ENCODE measurements at regions not wholly inside any gene's neighbourhood (a gene's known extent, or its start where the extent isn't known, plus 50 kb on each side); places are given as distances from the start of the nearest gene placed in this dataset.
"Not testable (repeated sequence)": the region's sequence is repeated elsewhere in the genome, so short reads cannot be mapped to it uniquely, and the experiment has no call there.

GRCh38 chr17:72572604-72573491, 452.0 kb downstream of the SOX9 start:
- no peak for ATAC-seq
- TF ChIP-seq ZFP30 (CRISPR knock-in tag; IDR thresholded peaks at IDR 0.05): no peak
- no peak for TF ChIP-seq GLIS3 (CRISPR knock-in tag; IDR thresholded peaks at IDR 0.05)
- TF ChIP-seq POU6F1 (CRISPR knock-in tag; IDR thresholded peaks at IDR 0.05; ENCODE audit: borderline replicate concordance, low read depth): no peak
- no peak for TF ChIP-seq ZFP3 (CRISPR knock-in tag; IDR thresholded peaks at IDR 0.05)
- TF ChIP-seq PPARA (CRISPR knock-in tag; IDR thresholded peaks at IDR 0.05; ENCODE audit: borderline replicate concordance): no peak
- TF ChIP-seq, protein P1, sequence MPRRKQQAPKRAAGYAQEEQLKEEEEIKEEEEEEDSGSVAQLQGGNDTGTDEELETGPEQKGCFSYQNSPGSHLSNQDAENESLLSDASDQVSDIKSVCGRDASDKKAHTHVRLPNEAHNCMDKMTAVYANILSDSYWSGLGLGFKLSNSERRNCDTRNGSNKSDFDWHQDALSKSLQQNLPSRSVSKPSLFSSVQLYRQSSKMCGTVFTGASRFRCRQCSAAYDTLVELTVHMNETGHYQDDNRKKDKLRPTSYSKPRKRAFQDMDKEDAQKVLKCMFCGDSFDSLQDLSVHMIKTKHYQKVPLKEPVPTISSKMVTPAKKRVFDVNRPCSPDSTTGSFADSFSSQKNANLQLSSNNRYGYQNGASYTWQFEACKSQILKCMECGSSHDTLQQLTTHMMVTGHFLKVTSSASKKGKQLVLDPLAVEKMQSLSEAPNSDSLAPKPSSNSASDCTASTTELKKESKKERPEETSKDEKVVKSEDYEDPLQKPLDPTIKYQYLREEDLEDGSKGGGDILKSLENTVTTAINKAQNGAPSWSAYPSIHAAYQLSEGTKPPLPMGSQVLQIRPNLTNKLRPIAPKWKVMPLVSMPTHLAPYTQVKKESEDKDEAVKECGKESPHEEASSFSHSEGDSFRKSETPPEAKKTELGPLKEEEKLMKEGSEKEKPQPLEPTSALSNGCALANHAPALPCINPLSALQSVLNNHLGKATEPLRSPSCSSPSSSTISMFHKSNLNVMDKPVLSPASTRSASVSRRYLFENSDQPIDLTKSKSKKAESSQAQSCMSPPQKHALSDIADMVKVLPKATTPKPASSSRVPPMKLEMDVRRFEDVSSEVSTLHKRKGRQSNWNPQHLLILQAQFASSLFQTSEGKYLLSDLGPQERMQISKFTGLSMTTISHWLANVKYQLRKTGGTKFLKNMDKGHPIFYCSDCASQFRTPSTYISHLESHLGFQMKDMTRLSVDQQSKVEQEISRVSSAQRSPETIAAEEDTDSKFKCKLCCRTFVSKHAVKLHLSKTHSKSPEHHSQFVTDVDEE (CRISPR knock-in tag; IDR thresholded peaks at IDR 0.05): no peak
- no peak for TF ChIP-seq ZNF70 (CRISPR knock-in tag; IDR thresholded peaks at IDR 0.05)
- TF ChIP-seq ZNF8 (CRISPR knock-in tag; IDR thresholded peaks at IDR 0.05): no peak
- TF ChIP-seq CSRNP3 (CRISPR knock-in tag; IDR thresholded peaks at IDR 0.05): no peak
- no peak for TF ChIP-seq BACH2 (CRISPR knock-in tag; IDR thresholded peaks at IDR 0.05; ENCODE audit: borderline replicate concordance)
- TF ChIP-seq SNAI2 (CRISPR knock-in tag; IDR thresholded peaks at IDR 0.05): no peak
- TF ChIP-seq ARNTL (CRISPR knock-in tag; IDR thresholded peaks at IDR 0.05; ENCODE audit: borderline replicate concordance, low read depth): no peak
- TF ChIP-seq ESRRG (CRISPR knock-in tag; IDR thresholded peaks at IDR 0.05): no peak
- no peak for TF ChIP-seq TCF4 (CRISPR knock-in tag; IDR thresholded peaks at IDR 0.05; ENCODE audit: borderline replicate concordance)
- TF ChIP-seq CSDC2 (CRISPR knock-in tag; IDR thresholded peaks at IDR 0.05): no peak
- TF ChIP-seq ZNF565 (CRISPR knock-in tag; conservative IDR thresholded peaks at IDR 0.05; ENCODE audit: low read depth): no peak
- TF ChIP-seq, protein P2, sequence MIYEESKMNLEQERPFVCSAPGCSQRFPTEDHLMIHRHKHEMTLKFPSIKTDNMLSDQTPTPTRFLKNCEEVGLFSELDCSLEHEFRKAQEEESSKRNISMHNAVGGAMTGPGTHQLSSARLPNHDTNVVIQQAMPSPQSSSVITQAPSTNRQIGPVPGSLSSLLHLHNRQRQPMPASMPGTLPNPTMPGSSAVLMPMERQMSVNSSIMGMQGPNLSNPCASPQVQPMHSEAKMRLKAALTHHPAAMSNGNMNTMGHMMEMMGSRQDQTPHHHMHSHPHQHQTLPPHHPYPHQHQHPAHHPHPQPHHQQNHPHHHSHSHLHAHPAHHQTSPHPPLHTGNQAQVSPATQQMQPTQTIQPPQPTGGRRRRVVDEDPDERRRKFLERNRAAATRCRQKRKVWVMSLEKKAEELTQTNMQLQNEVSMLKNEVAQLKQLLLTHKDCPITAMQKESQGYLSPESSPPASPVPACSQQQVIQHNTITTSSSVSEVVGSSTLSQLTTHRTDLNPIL (CRISPR knock-in tag; IDR thresholded peaks at IDR 0.05; ENCODE audit: low read depth): no peak
- no peak for TF ChIP-seq ZC3H10 (CRISPR knock-in tag; IDR thresholded peaks at IDR 0.05)
- TF ChIP-seq TOX (CRISPR knock-in tag; IDR thresholded peaks at IDR 0.05; ENCODE audit: borderline replicate concordance): no peak

DNA sequence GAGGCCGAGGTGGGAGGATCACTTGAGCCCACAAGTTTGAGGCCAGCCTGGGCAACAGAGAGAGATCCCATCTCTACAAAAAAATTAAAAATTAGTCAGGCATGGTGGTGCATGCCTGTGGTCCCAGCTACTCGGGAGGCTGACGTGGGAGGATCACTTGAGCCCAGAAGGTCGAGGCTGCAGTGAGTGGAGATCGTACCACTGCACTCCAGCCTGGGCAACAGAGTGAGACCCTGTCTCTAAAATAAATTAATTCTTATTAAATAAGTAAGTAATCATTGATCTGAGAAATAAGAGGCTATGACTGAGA, 452.6 kb downstream of the SOX9 start:
- ATAC-seq: not testable (repeated sequence)

GRCh38 chr17:72574675-72575510, 454.1 kb downstream of the SOX9 start:
- no peak for ATAC-seq
- no peak for TF ChIP-seq ESRRG (CRISPR knock-in tag; IDR thresholded peaks at IDR 0.05)
- no peak for TF ChIP-seq PATZ1 (CRISPR knock-in tag; IDR thresholded peaks at IDR 0.05; ENCODE audit: borderline replicate concordance)
- no peak for TF ChIP-seq ARNTL (CRISPR knock-in tag; IDR thresholded peaks at IDR 0.05; ENCODE audit: borderline replicate concordance, low read depth)
- no peak for TF ChIP-seq ZFP3 (CRISPR knock-in tag; IDR thresholded peaks at IDR 0.05)
- TF ChIP-seq CSRNP3 (CRISPR knock-in tag; IDR thresholded peaks at IDR 0.05): no peak
- TF ChIP-seq, protein P1 (CRISPR knock-in tag; IDR thresholded peaks at IDR 0.05): no peak
- TF ChIP-seq CSDC2 (CRISPR knock-in tag; IDR thresholded peaks at IDR 0.05): no peak
- no peak for TF ChIP-seq ZC3H10 (CRISPR knock-in tag; IDR thresholded peaks at IDR 0.05)
- no peak for TF ChIP-seq GLIS3 (CRISPR knock-in tag; IDR thresholded peaks at IDR 0.05)
- TF ChIP-seq TCF4 (CRISPR knock-in tag; IDR thresholded peaks at IDR 0.05; ENCODE audit: borderline replicate concordance): no peak
- TF ChIP-seq ZNF565 (CRISPR knock-in tag; conservative IDR thresholded peaks at IDR 0.05; ENCODE audit: low read depth): no peak
